GM21526 (cell line): ENCODE measurements at regions not wholly inside any gene's neighbourhood (a gene's known extent, or its start where the extent isn't known, plus 50 kb on each side); places are given as distances from the start of the nearest gene placed in this dataset.
"Not testable (repeated sequence)": the region's sequence is repeated elsewhere in the genome, so short reads cannot be mapped to it uniquely, and the experiment has no call there.

Experiments used
- ATAC-seq: cut with Tn5 transposase; IDR thresholded peaks from one replicate; pipeline ENCODE4 v1.9.1; 2021; ENCODE audit warnings: moderate library complexity; ENCODE audit not compliant: unreplicated experiment, low FRiP score

- not testable (repeated sequence) for ATAC-seq
Observed at GRCh38 chr3:31204796-31205056, 310.3 kb upstream of the GADL1 start.

- no peak for ATAC-seq
Observed at GRCh38 chr3:31210068-31210645, 315.7 kb upstream of the GADL1 start.

GRCh38 chr3:31213869-31214486 is 318.7 kb upstream of the STT3B start:
- peak; percentile 66 for ATAC-seq

GRCh38 chr3:31218082-31218481 is 314.6 kb upstream of the STT3B start:
- ATAC-seq, result no peak

GRCh38 chr3:31219131-31219843 is 313.4 kb upstream of the STT3B start:
- ATAC-seq, result peak; percentile 54

GRCh38 chr3:31220431-31220830 is 312.3 kb upstream of the STT3B start:
- no peak for ATAC-seq

- no peak for ATAC-seq
Observed at GRCh38 chr3:31223278-31223677, 309.4 kb upstream of the STT3B start.

GRCh38 chr3:31224936-31225335 is 307.8 kb upstream of the STT3B start:
- ATAC-seq, result no peak

- ATAC-seq, result no peak
Observed at GRCh38 chr3:31225923-31226322, 306.8 kb upstream of the STT3B start.

GRCh38 chr3:31226346-31226745 is 306.4 kb upstream of the STT3B start:
- ATAC-seq, result no peak

- no peak for ATAC-seq
Observed at GRCh38 chr3:31227131-31227562, 305.6 kb upstream of the STT3B start.

- no peak for ATAC-seq
Observed at GRCh38 chr3:31230425-31231223, 302.1 kb upstream of the STT3B start.

- peak; percentile 47 for ATAC-seq
Observed at GRCh38 chr3:31232055-31233025, 300.4 kb upstream of the STT3B start.

GRCh38 chr3:31234145-31234544 is 298.6 kb upstream of the STT3B start:
- no peak for ATAC-seq

GRCh38 chr3:31235062-31235700 is 297.5 kb upstream of the STT3B start:
- ATAC-seq, result no peak

- no peak for ATAC-seq
Observed at GRCh38 chr3:31237887-31238286, 294.8 kb upstream of the STT3B start.

GRCh38 chr3:31240013-31240412 is 292.7 kb upstream of the STT3B start:
- no peak for ATAC-seq

- ATAC-seq, result no peak
Observed at GRCh38 chr3:31240466-31240865, 292.3 kb upstream of the STT3B start.

GRCh38 chr3:31240874-31241273 is 291.9 kb upstream of the STT3B start:
- no peak for ATAC-seq

GRCh38 chr3:31241533-31241932 is 291.2 kb upstream of the STT3B start:
- ATAC-seq, result no peak
